Stimulated activated effector memory CD8-positive, alpha-beta T cell treated with anti-CD3 and anti-CD28 coated beads, Interleukin-12 subunit alpha, Interleukin-12 subunit beta, amount 100 ng/mL, for 72 hours (primary cell): ENCODE measurements at regions not wholly inside any gene's neighbourhood (a gene's known extent, or its start where the extent isn't known, plus 50 kb on each side); places are given as distances from the start of the nearest gene placed in this dataset.

Experiments used
- ATAC-seq: fragments of 150-1000 bp; cut with Tn5 transposase; 2 replicates; pipeline ENCODE4 v1.10.0; 2021
- DNase-seq, 2 donors: peaks; one replicate each; pipeline ENCODE4 v3.0.0; 2021 to 2022; ENCODE audit warnings: low spot score in 2 of 2
- H3K27ac Mint-ChIP-seq: one replicate; pipeline ENCODE4 v1.8.0; 2022; ENCODE audit warnings: mild to moderate bottlenecking, mixed read lengths
- H3K36me3 Mint-ChIP-seq: one replicate; pipeline ENCODE4 v1.8.0; 2022; ENCODE audit warnings: mild to moderate bottlenecking, mixed read lengths
- H3K4me1 Mint-ChIP-seq: one replicate; pipeline ENCODE4 v1.8.0; 2022; ENCODE audit warnings: mixed read lengths
- H3K4me3 Mint-ChIP-seq: one replicate; pipeline ENCODE4 v1.8.0; 2022; ENCODE audit warnings: mild to moderate bottlenecking, mixed read lengths
- H3K9me3 Mint-ChIP-seq: one replicate; pipeline ENCODE4 v1.8.0; 2022; ENCODE audit warnings: mixed read lengths

- no peak overlapping the region for H3K4me3 Mint-ChIP-seq
- DNase-seq (no peak), ATAC-seq (no peak)
- H3K27ac Mint-ChIP-seq, result no peak overlapping the region
- H3K36me3 Mint-ChIP-seq, result no peaks in the 10 kb centered on the region
- no peaks in the 10 kb centered on the region for H3K4me1 Mint-ChIP-seq
- peaks cover 27% of the 10 kb centered on the region for H3K9me3 Mint-ChIP-seq
Observed at GRCh38 chr3:163877805-163878204, 1200.5 kb downstream of the SI start.

DNA sequence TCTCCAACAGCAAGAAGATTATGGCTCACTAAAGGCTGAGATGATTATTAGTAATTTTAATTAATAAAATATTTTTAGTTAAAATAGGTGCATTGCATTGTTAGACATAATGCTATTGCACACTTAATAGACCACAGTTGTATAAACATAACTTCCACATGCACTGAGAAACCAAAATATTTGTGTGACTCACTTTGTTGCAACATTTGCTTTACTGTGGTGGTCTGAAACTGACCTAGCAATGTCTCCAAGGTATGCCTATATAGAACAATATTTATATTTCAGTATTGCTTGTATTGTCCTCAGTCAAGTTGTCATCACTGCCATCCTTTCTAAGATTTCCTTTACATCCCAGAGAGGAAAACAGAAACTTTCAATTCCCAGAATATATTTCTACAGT is 1215.2 kb downstream of the SI start:
- Mint-ChIP-seq H3K9me3 (peaks cover 5% of the 10 kb centered on the region), H3K27ac (no peak overlapping the region), H3K4me1 (no peaks in the 10 kb centered on the region), H3K4me3 (no peak overlapping the region), H3K36me3 (no peaks in the 10 kb centered on the region)
- DNase-seq (no peak), ATAC-seq (no peak)

- DNase-seq (no peak), ATAC-seq (no peak)
- Mint-ChIP-seq H3K36me3 (no peaks in the 10 kb centered on the region), H3K4me1 (no peaks in the 10 kb centered on the region), H3K9me3 (peaks cover 4% of the 10 kb centered on the region), H3K27ac (no peak overlapping the region), H3K4me3 (no peak overlapping the region)
Observed at GRCh38 chr3:163852233-163852632, 1226.1 kb downstream of the SI start.

DNA sequence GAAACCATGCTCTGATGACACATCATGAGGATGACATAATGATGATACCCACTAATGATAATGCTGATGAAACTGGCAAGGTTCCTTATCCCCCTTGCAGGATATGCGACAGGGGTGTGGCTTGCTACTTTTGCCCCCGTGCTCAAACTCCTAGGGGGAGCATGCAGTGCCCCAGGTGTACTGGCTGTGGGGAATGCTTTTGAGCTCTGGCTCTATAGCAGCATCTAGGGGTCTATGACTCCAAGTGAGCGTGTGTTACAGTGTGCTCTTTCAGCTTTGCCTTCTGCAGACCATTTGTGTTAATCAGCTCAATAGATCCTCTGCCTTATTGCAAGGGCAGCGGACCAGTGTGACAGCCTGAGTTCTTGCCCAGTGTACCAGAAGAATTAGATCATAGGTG is 1239.5 kb downstream of the SI start:
- no peak for ATAC-seq
- no peak overlapping the region for H3K4me3 Mint-ChIP-seq
- no peak for DNase-seq
- no peaks in the 10 kb centered on the region for H3K36me3 Mint-ChIP-seq
- no peaks in the 10 kb centered on the region for H3K4me1 Mint-ChIP-seq
- H3K27ac Mint-ChIP-seq, result no peak overlapping the region
- peaks cover 23% of the 10 kb centered on the region for H3K9me3 Mint-ChIP-seq

DNA sequence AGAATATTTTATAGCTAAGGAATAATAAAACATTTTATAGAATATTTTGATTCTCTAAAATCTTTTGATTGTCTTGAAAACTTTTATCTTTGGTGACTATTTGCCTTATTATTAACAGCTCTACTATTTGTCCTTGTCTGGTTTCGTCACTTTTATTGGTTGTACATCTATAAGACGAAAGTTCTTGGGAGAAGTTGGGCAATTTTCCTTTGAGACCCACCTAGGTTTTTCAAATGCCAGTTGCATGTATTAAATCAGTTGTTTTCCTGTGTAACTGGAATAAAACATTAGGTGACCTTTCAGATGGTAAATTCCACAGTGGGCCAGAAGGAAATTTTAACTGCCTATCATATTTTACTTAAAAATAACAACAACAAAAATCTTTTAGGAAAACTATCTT is 1245.7 kb downstream of the SI start:
- H3K4me3 Mint-ChIP-seq, result no peak overlapping the region
- H3K27ac Mint-ChIP-seq, result no peak overlapping the region
- ATAC-seq, result no peak
- H3K36me3 Mint-ChIP-seq, result no peaks in the 10 kb centered on the region
- H3K4me1 Mint-ChIP-seq, result no peaks in the 10 kb centered on the region
- DNase-seq, result no peak
- H3K9me3 Mint-ChIP-seq, result peaks cover 17% of the 10 kb centered on the region

DNA sequence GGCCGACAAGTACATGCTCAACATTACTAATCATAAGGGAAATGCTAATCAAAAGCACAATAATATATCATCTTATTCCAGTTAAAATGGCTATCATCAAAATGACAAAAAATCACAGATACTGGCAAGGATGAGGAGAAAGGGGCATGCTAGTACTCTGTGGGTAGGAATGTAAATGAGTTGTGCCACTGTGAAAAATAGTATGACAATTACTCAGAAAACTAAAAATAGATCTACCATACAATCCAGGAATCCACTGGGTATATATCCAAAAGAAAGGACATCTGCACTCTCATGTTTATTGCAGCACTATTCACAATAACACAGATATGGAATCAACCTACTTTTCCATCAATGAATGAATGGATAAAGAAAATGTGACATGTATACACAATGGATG is 1256.5 kb downstream of the SI start:
- Mint-ChIP-seq H3K9me3 (peaks cover 6% of the 10 kb centered on the region), H3K36me3 (no peaks in the 10 kb centered on the region), H3K4me3 (no peak overlapping the region), H3K27ac (no peak overlapping the region), H3K4me1 (no peaks in the 10 kb centered on the region)
- ATAC-seq, result no peak
- DNase-seq, result no peak

DNA sequence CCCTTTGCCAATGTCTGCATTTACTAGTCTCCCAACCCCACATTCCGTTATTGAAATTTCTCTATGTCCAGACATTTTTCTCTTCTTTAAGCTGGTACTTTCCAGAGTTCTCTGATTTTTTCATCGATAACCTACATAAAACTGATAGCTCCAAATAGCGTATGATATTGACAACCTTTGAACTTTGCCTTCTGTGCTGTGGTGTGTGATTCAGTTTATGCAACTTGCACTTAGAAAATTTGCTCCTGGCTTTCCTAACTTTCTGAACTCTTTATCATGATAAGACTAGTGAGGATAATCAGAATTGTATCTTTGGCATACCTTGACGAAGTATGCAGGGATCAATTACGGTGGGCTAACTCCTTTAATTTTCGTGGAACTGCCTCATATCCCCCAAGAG is 1261.3 kb downstream of the SI start:
- Mint-ChIP-seq H3K36me3 (no peaks in the 10 kb centered on the region), H3K9me3 (no peaks in the 10 kb centered on the region), H3K4me1 (no peaks in the 10 kb centered on the region), H3K4me3 (no peak overlapping the region), H3K27ac (no peak overlapping the region)
- no peak for ATAC-seq
- DNase-seq, result no peak

- H3K27ac Mint-ChIP-seq, result no peak overlapping the region
- no peak overlapping the region for H3K4me3 Mint-ChIP-seq
- H3K9me3 Mint-ChIP-seq, result no peaks in the 10 kb centered on the region
- DNase-seq (no peak), ATAC-seq (no peak)
- no peaks in the 10 kb centered on the region for H3K36me3 Mint-ChIP-seq
- H3K4me1 Mint-ChIP-seq, result no peaks in the 10 kb centered on the region
Observed at GRCh38 chr3:163813935-163814334, 1264.4 kb downstream of the SI start.

DNA sequence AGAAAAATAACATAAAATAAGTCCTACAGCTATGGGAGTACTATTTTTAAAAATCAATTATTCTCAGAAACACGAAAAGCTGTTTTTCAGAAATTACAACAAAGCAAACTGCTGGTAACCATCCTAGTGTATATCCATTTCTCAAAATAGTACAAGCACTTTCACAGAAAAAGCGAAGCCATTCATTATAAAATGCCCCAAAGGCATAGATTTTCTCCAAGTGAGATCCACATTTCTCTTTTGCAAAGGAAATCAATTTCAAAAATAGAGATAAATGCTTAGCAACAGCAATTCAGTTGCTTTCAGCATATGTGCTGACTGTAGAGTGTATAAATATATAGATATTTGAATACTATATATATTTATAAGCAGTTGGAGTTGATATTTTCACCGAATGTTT is 1266.3 kb downstream of the SI start:
- Mint-ChIP-seq H3K27ac (no peak overlapping the region), H3K4me1 (no peaks in the 10 kb centered on the region), H3K36me3 (no peaks in the 10 kb centered on the region), H3K4me3 (no peak overlapping the region), H3K9me3 (no peaks in the 10 kb centered on the region)
- DNase-seq (no peak), ATAC-seq (no peak)

- Mint-ChIP-seq H3K4me1 (no peaks in the 10 kb centered on the region), H3K4me3 (no peak overlapping the region), H3K9me3 (peaks cover 3% of the 10 kb centered on the region), H3K36me3 (no peaks in the 10 kb centered on the region), H3K27ac (no peak overlapping the region)
- no peak for ATAC-seq
- no peak for DNase-seq
Observed at GRCh38 chr3:163809540-163809993, 1268.7 kb downstream of the SI start.

DNA sequence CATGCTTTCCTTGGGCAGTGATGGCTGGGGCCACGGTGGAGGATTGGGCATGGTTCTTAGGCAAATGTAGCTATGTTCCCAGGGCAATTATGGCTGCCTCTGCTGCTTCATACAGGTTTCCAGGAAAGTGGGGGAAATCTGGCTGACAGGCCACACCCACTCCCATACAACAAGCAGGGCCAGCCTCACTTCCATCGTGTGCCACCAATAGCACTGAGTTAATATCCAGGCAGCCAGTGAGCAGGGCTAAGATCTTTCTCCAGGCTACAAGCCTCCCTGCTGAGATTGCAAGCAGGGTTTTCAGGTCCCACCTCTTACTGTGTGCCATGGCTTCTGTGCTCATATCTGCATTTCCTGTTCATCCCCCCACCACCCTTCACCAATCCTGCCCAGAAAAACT is 1291.9 kb downstream of the SI start:
- no peak for ATAC-seq
- H3K36me3 Mint-ChIP-seq, result no peaks in the 10 kb centered on the region
- no peak for DNase-seq
- H3K4me3 Mint-ChIP-seq, result no peak overlapping the region
- H3K9me3 Mint-ChIP-seq, result peaks cover 29% of the 10 kb centered on the region
- H3K27ac Mint-ChIP-seq, result no peak overlapping the region
- no peaks in the 10 kb centered on the region for H3K4me1 Mint-ChIP-seq

GRCh38 chr3:163785693-163786092 is 1292.6 kb downstream of the SI start:
- no peaks in the 10 kb centered on the region for H3K36me3 Mint-ChIP-seq
- no peaks in the 10 kb centered on the region for H3K4me1 Mint-ChIP-seq
- no peak for DNase-seq
- ATAC-seq, result no peak
- no peak overlapping the region for H3K27ac Mint-ChIP-seq
- H3K9me3 Mint-ChIP-seq, result peaks cover 29% of the 10 kb centered on the region
- H3K4me3 Mint-ChIP-seq, result no peak overlapping the region

DNA sequence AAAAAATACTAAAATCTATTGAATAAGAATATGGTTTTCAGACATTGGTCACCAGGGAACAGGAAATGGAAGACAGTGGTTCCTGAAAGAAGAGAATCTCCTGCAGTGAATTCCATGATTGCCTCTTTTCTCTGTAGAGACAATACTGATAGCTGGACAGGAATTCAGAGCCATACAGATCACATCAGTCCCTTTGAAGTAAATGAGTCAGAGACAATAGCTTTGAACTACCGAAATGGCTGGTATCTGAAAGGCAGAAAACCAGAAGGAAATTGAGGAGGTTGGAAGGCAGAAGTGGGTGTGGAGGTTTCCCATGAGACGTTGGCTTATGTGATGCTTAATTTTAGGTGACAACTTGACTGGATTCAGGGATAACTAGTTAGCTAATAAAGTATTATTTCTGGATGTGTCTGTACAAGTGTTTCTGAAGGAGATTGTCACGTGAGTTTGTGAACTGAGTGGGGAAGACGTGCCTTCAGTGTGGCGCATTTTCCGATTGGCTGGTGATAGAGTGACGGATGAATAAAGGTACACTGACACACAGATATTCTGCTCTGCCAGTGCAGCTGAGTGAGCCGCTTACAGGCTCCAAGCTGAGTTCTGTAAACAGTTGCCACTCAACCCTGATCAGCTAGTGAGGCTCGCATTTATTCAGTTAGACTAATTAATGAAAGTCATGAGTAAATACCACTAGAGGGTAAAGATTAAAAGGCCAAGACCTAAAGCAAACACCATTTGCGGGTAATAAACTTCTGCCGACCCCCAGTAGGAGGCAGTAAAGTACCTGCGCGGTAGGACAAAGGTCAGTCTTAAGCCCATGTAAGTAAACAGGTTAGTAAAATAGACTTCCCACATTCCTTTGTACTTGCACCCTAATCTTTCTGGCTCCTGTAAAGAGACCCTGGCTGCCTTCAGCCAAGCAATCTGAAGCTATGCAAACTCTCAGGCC is 1298.6 kb downstream of the SI start:
- no peak overlapping the region for H3K4me3 Mint-ChIP-seq
- no peaks in the 10 kb centered on the region for H3K36me3 Mint-ChIP-seq
- ATAC-seq (no peak), DNase-seq (no peak)
- H3K4me1 Mint-ChIP-seq, result no peaks in the 10 kb centered on the region
- H3K27ac Mint-ChIP-seq, result no peak overlapping the region
- peaks cover 21% of the 10 kb centered on the region for H3K9me3 Mint-ChIP-seq

- Mint-ChIP-seq H3K36me3 (no peaks in the 10 kb centered on the region), H3K27ac (no peak overlapping the region), H3K4me1 (no peaks in the 10 kb centered on the region), H3K4me3 (no peak overlapping the region), H3K9me3 (peaks cover 21% of the 10 kb centered on the region)
- ATAC-seq (no peak), DNase-seq (no peak)
Observed at GRCh38 chr3:163776743-163777142, 1301.6 kb downstream of the SI start.

- H3K4me3 Mint-ChIP-seq, result no peak overlapping the region
- DNase-seq, result no peak
- H3K4me1 Mint-ChIP-seq, result no peaks in the 10 kb centered on the region
- no peak overlapping the region for H3K27ac Mint-ChIP-seq
- no peaks in the 10 kb centered on the region for H3K36me3 Mint-ChIP-seq
- H3K9me3 Mint-ChIP-seq, result peaks cover 24% of the 10 kb centered on the region
- ATAC-seq, result no peak
Observed at GRCh38 chr3:163773136-163773535, 1305.2 kb downstream of the SI start.

GRCh38 chr3:163768048-163768447 is 1310.2 kb downstream of the SI start:
- Mint-ChIP-seq H3K4me3 (no peak overlapping the region), H3K4me1 (no peaks in the 10 kb centered on the region), H3K9me3 (peaks cover 21% of the 10 kb centered on the region), H3K27ac (no peak overlapping the region), H3K36me3 (no peaks in the 10 kb centered on the region)
- no peak for DNase-seq
- ATAC-seq, result no peak
